ENCODE measurements at regions not wholly inside any gene's neighbourhood (a gene's known extent, or its start where the extent isn't known, plus 50 kb on each side); places are given as distances from the start of the nearest gene placed in this dataset.
"Not testable (repeated sequence)": the region's sequence is repeated elsewhere in the genome, so short reads cannot be mapped to it uniquely, and the experiment has no call there.

DNA sequence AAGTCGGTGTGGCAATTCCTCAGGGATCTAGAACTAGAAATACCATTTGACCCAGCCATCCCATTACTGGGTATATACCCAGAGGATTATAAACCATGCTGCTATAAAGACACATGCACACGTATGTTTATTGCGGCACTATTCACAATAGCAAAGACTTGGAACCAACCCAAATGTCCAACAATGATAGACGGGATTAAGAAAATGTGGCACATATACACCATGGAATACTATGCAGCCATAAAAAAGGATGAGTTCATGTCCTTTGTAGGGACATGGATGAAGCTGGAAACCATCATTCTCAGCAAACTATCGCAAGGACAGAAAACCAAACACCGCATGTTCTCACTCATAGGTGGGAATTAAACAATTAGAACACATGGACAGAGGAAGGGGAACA lies 80.6 kb upstream of the ST3GAL5 start:
- not testable (repeated sequence) for DNase-seq (ENCODE audit: low spot score)

DNA sequence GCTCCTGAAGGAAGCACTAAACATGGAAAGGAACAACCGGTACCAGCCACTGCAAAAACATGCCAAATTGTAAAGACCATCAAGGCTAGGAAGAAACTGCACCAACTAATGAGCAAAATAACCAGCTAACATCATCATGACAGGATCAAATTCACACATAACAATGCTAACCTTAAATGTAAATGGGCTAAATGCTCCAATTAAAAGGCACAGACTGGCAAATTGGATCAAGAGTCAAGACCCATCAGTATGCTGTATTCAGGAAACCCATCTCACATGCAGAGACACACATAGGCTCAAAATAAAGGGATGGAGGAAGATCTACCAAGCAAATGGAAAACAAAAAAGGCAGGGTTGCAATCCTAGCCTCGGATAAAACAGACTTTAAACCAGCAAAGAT lies 77.0 kb upstream of the ST3GAL5 start:
- DNase-seq (ENCODE audit: low spot score) = not testable (repeated sequence)

DNA sequence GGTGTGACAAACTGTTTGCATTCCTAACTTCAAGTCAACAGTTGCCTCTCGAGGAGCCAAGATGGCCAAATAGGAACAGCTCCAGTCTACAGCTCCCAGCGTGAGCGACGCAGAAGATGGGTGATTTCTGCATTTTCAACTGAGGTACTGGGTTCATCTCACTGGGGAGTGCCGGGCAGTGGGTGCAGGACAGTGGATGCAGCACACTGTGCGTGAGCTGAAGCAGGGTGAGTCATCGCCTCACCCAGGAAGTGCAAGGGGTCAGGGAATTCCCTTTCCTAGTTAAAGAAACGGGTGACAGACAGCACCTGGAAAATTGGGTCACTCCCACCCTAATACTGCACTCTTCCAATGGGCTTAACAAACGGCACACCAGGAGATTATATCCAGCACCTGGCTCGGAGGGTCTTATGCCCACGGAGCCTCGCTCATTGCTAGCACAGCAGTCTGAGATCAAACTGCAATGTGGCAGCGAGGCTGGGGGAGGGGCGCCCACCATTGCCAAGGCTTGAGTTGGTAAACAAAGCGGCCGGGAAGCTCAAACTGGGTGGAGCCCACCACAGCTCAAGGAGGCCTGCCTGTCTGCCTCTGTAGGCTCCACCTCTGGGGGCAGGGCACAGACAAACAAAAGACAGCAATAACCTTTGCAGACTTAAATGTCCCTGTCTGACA lies 75.1 kb upstream of the ST3GAL5 start:
- not testable (repeated sequence) for DNase-seq (ENCODE audit: low spot score)

DNA sequence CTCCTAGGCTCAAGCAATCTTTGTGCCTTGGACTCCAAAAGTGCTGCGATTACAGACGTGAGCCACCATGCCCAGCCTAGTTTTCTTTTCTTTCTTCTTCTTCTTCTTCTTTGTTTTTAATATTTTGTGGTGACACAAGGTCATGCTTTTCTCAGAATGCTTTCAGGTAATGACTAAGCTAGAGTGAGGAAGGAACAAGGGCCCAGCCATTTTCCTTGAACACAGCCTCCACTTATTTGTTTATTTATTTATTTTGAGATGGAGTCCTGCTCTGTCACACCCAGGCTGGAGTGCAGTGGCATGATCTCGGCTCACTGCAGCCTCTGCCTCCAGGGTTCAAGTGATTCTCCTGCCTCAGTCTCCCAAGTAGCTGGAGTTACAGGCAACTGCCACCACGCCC lies 74.3 kb upstream of the ST3GAL5 start:
- no peak for DNase-seq (ENCODE audit: low spot score)

DNA sequence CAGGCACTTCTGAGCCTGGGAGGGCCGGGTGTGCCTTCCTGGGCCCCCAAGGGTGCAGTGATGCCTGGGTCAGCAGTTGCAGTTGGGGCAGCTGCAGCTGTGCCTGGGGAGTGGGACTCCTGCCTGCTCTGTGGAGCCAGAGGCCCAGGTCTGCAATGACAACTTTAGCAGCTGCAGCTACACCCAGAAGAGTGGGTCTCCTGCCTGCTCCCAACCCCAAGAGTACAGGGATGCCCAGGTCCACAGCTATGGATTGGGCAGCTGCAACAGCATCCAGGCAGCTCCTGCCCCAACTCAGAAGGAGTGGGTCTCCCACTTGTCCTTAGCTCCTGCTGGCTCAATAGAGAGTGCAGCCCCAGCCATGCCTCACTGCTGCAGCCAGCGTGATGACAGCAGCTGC lies 73.0 kb upstream of the ST3GAL5 start:
- no peak for DNase-seq (ENCODE audit: low spot score)

DNA sequence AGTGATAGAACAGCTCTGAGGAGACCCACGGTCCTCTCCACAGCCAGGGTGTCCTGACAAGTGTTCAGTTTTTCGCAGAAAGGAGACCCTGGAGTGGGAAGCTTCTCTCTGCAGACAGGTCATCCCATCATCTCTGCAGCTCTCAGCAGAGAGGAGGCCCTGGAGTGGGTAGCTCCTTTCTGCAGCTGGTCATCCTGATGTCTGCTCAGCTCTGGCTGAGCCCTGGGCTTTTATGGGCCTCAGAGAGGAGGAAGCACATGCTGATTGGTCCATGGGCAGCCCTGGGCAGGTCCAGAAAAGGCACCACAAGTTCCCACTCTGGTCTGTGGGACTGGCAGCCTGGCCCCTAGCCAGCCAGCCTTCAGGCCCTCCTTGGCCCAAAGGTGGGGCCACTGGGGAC lies 72.3 kb upstream of the ST3GAL5 start:
- DNase-seq (ENCODE audit: low spot score) = no peak

DNA sequence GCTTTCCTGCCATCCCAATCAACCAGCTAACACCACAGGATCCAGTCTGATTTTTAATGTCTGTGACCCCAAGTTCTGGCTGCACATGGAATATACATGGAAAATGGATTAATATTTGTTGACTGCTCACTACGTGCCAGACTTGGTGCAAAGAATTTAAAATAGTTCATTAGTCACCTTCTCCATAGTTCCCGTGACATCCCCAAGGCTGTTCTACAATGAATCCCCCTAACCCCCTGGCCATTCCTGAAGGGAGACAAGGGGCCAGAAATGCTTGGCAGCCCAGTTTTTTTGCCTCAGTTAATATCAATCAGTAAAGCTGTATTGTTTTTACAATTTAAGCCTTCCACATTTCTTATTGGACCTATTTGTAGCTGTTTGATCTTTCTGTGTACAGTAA lies 71.0 kb upstream of the ST3GAL5 start:
- peak; percentile 60 for DNase-seq (ENCODE audit: low spot score)

DNA sequence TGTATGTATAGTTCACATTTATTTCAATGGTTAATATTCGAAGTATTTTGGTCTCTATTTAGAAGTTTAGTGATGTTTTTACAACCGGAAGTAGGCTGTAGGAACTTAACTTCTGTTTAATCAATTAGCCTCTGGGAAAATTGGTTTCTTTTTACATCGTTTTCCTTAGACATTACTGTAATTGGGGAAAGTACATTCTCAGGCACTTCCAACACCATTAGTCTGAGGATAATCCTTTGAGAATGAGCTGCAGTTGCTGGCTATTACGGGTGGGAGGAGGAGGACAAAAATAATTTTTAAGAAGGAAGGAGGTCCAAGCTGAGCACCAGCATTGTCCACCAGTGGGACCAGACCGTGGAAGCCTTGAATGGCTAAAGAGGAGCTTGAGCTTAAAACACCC lies 70.4 kb upstream of the ST3GAL5 start:
- peak; percentile 78 for DNase-seq (ENCODE audit: low spot score)

DNA sequence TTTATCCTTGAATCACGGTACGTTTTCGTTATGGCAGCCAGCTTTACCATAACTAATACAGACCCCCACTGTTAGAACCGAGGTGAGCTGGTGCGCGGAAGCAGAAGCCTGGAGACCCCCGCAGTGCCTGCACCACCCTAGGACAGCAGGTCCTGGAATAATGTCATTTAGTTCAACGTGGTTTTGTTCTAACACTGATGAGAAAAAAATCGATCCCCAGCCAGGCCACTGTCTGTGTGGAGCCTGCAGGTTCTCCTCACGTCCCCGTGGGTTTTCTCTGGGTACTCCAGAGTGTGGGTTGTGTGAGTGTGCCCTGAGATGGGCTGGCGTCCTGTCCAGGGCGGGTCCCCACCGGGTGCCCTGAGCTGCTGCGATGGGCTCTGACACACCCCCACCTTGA lies 69.9 kb upstream of the ST3GAL5 start:
- peak; percentile 21 for DNase-seq (ENCODE audit: low spot score)

DNA sequence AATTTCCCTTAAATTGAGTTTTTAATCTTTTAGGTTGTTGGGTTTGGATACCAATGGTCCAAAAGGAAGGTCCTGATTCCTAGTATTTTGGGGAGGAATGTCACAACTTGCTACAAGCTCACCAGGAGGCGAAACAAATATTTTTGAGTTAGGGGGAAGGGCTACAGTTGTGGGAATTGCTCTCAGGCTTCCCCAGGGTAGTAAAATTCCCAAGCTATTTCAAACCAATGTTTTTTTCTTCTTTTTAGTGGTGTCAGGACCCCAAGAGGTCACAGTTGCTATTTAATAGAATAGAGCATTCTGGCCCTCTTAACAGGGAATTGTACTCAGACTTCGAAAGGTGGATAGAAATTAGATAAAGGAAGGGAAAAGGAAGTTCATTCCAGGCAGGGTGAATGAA lies 68.5 kb upstream of the ST3GAL5 start:
- DNase-seq (ENCODE audit: low spot score) = peak; percentile 84

DNA sequence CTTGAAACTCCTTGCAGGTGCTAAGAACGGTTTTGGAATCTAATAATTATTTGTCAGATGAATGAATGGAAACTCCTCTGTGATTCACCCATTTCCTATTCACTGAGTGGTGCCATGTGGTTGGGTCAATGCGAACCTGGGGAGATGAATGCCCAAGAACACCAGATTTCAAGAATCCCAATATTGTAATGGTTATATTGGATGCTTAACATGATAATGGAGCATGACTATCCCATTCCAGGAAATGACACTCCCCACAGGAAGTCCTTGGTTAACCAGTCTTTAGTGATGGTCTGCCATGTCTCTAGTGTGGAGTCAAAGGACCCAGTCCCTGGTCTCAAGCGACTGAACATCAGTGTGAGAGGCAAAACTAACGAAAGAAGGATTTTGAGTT lies 67.9 kb upstream of the ST3GAL5 start:
- DNase-seq (ENCODE audit: low spot score) = peak; percentile 47

DNA sequence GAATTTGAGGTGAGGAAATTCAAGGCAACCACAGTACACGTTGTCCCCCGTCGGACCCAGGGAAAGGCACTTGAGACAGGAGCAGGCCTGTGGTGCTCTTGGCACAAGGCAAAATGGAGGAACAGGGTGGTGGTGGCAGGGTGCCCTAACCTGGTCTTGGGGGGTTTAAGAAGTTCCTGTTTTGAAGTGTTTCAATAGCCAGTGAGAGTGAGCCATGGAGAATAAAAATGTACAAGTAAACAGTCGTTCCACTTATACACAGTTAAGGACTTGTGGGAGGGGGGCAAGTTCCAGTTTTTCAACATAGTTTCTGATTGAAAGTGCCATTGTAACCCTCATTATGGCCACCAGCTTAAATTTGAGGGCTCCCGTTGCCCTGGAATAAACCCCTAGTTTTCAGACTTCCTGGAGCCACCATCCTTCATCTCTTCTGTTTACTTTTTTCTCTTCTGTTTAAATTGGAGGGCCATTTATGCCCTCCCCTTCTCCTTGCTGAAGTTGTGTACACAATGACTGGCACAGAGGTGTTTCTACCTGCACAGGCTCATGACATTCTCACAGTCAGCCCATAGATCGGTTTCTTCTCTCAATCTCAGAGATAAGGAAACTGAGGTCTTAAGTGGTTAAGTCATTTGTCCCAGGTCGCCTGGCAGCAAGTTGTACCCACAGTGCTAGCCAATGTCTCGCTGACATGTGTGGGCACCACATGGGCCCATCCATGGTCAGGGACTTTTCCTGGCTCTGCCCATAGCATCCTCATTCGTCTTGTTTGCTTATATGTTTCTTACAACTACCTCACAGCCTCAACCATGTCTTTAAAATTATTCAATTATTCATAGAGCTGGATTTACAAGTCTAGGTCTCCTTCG lies 66.0 kb upstream of the ST3GAL5 start:
- peak; percentile 66 for DNase-seq (ENCODE audit: low spot score)

DNA sequence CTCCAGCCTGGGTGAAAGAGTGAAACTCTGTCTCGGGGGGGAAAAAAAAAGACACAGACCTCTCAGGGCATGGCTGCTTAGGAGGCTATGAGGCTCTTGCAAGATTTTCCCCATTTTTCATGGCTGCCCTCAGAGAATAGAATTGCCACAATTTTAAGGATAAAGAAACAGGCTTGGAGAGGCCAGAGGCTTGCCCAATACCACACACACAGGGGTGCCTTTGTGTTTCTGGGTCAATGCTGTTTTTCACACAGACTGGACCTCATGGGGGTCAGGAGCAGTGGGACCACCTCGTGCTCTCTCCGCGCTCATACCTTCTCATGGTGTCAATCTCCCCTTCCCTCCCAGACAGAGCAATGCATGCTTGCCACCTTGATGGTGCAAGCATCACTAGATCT lies 65.4 kb upstream of the ST3GAL5 start:
- DNase-seq (ENCODE audit: low spot score) = no peak

DNA sequence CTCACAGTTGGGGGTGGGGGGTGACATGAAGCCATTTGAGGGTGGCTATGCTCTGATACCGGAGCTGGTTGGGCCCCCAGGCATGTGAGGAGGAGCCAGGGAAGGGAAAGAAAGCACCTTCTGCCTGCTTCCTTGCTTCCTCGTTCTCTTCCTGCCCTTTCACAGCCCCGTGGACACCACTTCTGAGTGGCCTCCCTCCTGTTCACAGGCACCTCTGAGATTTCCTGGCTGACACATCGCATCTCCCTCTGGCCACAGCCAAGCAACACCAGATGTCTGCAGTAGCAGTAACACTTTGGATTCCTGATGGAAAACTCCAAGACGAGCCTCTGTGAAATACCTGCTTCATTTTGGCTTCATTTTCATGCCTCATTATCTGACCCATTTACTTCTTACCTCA lies 64.7 kb upstream of the ST3GAL5 start:
- DNase-seq (ENCODE audit: low spot score) = peak; percentile 38

DNA sequence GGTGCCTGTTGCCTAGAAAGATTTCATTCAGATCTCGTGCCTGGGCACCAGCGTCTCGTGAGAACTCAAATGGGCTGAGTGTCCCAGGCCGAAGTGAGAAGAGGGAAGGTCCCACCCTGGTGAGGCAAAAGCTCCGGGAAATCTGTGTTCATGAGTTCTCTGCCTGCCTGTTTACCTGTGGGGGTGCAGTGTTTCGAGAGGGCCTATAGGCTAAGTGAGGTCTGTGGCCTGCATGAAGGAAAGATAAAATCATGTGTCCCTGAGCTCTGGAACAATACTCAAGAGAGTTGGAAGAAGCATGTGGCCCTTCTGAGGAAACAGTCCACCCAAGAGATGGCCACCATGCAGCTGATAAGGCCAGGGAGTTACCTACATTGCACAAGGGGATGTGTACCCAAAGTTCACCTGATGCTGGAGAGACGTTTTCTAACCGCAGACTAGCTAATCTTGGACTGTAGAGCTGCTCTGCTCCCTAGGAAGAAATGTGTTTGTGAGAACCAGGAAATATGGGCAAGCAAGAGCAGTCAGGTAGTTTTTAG lies 63.5 kb upstream of the ST3GAL5 start:
- peak; percentile 16 for DNase-seq (ENCODE audit: low spot score)

DNA sequence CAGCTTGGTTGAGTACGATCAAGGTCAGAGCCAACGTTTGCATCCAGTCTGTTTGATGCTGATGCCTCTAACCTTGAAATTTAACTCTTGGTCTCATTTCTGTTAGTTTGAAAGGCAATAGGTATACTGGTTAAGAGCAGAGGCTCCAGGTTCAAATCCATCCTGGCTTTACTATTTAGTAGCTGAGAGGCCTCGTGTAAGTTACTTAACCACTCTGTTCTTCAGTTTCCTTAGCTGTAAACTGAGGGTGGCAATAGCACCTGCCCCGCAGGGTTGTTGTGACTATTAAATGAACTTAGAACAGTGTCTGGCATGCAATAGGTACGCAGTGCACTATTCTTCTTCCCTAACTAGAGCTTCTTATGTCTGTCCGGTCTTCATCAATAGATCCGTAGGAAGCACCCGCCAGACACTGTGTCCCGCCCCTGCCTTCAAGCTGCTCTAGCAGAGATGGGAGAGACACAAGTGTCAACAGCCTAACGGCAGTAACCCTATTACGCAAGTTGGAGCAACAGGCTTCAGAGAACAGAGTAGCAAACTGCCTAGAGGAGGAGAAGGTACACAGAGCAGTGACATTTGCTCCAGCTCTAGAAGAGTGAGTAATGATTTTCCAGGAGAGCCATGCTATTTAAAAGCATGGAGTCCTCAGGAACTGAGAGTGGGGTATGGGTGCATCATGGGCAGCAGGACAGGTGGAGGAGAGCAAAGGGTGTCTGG lies 62.7 kb upstream of the ST3GAL5 start:
- DNase-seq (ENCODE audit: low spot score) = no peak

DNA sequence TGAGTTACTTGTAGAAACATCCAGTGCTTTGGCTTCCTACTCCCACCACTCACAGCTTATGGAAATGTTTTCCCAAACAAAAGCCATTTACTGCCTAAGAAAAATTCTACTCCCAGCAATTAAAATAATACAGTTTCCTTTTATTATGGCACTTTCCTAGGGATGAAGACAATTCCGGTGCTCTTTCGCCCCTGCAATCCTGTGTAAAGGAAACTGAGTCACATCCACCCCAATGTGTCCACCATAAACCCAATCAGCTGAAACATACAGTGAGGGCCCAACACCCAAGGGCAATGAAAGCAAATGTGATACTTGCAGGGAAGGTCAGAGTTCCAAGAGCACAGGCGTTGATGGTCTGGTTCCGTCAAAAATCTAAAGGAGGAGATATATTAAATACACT lies 62.0 kb upstream of the ST3GAL5 start:
- DNase-seq (ENCODE audit: low spot score) = no peak

DNA sequence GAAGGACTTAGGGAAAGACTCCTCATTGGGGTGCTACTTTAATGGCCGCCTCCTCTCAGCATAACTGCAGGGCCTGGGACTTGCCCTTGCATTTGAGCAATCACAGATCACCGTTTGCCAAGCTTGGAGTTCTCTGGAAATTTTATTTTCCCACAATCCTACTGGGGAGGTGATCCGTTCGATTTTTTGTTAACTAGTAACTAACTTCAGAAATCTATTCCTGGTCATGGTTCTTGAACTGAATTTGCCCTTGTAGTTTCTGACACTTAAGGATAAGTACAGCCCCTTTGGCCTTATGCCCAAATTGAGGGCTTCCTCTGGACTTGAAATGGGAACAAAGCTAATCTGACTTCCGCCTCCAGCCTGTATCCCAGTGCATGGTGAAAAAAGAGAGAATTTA lies 60.5 kb upstream of the ST3GAL5 start:
- no peak for DNase-seq (ENCODE audit: low spot score)

DNA sequence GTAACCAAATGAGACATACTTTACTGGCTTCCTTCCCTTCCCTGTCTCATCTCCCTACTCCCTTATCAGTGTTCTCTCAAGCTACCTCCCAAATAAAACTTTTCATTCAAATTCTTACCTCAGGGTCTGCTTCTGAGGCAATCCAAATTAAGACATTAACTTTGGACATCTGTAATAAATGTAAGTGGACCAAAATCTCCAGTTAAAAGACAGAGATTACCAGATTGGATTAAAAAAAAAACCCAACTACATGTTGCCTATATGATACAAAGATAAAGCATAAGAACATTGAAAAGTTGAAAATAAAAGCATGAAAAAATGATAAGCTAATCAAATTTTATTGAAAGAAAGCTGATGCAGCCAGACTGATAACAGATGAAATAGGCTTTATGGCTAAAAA lies 58.8 kb upstream of the ST3GAL5 start:
- DNase-seq (ENCODE audit: low spot score) = no peak

DNA sequence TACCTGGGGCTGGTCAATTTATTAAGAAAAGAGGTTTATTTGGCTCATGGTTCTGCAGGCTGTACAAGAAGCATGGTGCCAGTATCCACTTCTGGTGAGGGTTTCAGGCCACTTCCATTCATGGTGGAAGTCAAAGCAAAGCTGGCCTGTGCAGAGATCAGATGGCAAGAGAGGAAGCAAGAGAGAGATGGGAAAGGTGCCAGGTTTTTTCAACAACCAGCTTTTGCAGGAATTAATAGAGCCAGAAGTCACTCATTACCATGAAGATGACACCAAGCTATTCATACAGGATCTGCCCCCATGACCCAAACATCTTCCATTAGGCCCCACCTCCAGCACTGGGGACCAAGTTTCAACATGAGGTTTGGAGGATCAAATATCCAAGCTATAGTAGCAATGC lies 56.8 kb upstream of the ST3GAL5 start:
- DNase-seq (ENCODE audit: low spot score) = peak; percentile 57

DNA sequence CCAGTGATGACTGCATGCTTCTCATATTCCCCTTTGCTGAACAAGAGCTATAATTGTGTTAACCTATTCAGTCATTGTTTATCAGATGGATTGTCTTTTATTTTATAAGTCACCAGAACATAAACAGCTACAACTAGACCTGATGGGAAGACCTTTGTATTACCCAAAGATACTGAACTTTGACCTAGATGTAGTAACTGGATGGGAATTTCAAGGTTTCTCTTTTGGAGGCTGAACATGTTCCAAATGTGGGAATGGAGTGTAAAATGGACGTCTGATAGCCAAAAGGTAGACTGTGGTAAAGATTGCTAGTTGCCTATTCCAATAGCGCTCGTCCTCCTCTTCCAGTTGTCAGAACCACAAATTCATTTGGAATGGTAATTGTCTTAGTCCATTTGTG lies 56.4 kb upstream of the ST3GAL5 start:
- no peak for DNase-seq (ENCODE audit: low spot score)

DNA sequence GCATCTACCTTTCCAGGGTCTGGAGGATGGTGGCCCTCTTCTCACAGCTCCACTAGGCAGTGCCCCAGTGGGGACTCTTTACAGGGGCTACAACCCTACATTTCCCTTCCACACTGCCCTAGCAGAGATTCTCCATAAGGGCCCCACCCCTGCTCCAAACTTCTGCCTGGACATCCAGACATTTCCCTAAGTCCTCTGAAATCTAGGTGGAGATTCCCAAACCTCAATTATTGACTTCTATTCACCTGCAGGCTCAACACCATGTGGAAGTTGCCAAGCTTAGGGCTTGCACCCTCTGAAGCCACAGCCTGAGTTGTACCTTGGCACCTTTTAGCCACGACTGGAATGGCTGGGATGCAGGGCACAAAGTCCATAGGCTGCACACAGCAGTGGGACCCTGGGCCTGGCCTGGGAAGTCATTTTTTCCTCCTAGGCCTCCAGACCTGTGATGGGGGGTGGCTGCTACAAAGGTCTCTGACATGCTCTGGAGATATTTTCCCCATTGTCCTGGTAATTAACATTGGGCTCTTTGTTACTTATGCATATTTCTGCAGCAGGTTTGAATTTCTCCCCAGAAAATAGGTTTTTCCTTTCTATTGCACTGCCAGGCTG lies 53.7 kb upstream of the ST3GAL5 start:
- no peak for DNase-seq (ENCODE audit: low spot score)

All from cerebellar cortex (tissue), 1 donor.